Mammary epithelial cell (primary cell): ENCODE measurements at regions not wholly inside any gene's neighbourhood (a gene's known extent, or its start where the extent isn't known, plus 50 kb on each side); places are given as distances from the start of the nearest gene placed in this dataset.

Source experiments
- EZH2 ChIP-seq: IDR thresholded peaks from 2 replicates; pipeline ENCODE4 v1.6.1; 2012; ENCODE audit warnings: low read length, inconsistent platforms, borderline replicate concordance
- TF ChIP-seq, protein P1 (sequence below), 2 donors: IDR thresholded peaks in 1 of 2; conservative IDR thresholded peaks in 1 of 2; 2 replicates each; pipeline ENCODE4 v1.5.1; 2011 to 2012; ENCODE audit warnings: inconsistent platforms in 2 of 2, low read length in 2 of 2, mild to moderate bottlenecking in 2 of 2, control low read depth in 1 of 2, low read depth in 1 of 2; ENCODE audit not compliant: insufficient read depth in 1 of 2; ENCODE audit errors: extremely low read depth in 1 of 2

DNA sequence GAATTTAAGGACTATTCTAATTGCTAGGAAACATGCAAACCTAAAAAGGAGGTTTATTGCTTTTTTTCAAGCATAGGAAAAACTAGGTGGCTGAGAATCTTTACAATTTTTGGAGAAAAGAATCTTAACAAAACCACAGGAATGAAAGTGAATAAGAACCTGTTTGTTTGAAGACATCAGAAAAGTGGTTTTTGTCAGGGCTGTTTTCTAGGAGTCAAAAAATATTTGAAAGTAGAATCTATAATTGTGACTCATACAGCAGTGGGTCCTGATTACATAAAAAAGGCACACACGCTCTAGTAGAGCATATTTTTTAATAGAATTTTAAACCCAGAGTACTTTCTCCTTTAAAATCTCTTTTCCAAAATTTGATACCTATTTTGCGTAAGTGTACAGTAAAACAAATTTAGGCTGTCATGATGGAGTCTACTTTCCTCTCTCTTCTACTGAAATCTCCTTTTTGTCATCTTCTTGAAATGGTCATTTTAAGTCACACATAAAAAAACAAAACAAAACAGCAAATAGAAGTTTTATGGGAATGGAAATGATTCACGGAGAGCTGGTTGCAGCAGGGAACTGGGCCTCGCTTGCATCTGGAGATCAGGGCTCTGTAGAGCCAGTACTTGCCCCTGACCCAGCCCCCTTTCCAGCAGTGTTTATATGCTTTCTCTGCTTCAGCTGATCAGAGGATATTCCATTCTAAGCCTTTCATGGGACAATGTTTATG lies 59.1 kb upstream of the PELI1 start:
- TF ChIP-seq, protein P1, sequence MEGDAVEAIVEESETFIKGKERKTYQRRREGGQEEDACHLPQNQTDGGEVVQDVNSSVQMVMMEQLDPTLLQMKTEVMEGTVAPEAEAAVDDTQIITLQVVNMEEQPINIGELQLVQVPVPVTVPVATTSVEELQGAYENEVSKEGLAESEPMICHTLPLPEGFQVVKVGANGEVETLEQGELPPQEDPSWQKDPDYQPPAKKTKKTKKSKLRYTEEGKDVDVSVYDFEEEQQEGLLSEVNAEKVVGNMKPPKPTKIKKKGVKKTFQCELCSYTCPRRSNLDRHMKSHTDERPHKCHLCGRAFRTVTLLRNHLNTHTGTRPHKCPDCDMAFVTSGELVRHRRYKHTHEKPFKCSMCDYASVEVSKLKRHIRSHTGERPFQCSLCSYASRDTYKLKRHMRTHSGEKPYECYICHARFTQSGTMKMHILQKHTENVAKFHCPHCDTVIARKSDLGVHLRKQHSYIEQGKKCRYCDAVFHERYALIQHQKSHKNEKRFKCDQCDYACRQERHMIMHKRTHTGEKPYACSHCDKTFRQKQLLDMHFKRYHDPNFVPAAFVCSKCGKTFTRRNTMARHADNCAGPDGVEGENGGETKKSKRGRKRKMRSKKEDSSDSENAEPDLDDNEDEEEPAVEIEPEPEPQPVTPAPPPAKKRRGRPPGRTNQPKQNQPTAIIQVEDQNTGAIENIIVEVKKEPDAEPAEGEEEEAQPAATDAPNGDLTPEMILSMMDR (conservative IDR thresholded peaks at IDR 0.05 in 1 of 2, IDR thresholded peaks at IDR 0.05 in 1 of 2; ENCODE audit: extremely low read depth in 1 of 2, insufficient read depth in 1 of 2, low read depth in 1 of 2, low read length in 2 of 2) = no peak
- no peak for TF ChIP-seq EZH2
